LNCaP clone FGC (cell line): ENCODE measurements at regions not wholly inside any gene's neighbourhood (a gene's known extent, or its start where the extent isn't known, plus 50 kb on each side); places are given as distances from the start of the nearest gene placed in this dataset.
"Not testable (repeated sequence)": the region's sequence is repeated elsewhere in the genome, so short reads cannot be mapped to it uniquely, and the experiment has no call there.

Experiments used
- DNase-seq: peaks from one replicate; pipeline ENCODE4 v3.0.0-alpha.2; 2011; ENCODE audit warnings: low read depth
- H3K4me3 ChIP-seq: 2 replicates; pipeline ENCODE4 v1.5.1; 2011; ENCODE audit warnings: mild to moderate bottlenecking, low read depth, low read length, control low read depth
- TF ChIP-seq, protein P1 (sequence below): IDR thresholded peaks from 2 replicates; pipeline ENCODE4 v1.5.1; 2012; ENCODE audit warnings: mild to moderate bottlenecking; ENCODE audit not compliant: control insufficient read depth, insufficient read depth; ENCODE audit errors: extremely low read depth

- TF ChIP-seq, protein P1, sequence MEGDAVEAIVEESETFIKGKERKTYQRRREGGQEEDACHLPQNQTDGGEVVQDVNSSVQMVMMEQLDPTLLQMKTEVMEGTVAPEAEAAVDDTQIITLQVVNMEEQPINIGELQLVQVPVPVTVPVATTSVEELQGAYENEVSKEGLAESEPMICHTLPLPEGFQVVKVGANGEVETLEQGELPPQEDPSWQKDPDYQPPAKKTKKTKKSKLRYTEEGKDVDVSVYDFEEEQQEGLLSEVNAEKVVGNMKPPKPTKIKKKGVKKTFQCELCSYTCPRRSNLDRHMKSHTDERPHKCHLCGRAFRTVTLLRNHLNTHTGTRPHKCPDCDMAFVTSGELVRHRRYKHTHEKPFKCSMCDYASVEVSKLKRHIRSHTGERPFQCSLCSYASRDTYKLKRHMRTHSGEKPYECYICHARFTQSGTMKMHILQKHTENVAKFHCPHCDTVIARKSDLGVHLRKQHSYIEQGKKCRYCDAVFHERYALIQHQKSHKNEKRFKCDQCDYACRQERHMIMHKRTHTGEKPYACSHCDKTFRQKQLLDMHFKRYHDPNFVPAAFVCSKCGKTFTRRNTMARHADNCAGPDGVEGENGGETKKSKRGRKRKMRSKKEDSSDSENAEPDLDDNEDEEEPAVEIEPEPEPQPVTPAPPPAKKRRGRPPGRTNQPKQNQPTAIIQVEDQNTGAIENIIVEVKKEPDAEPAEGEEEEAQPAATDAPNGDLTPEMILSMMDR: no peak
- no peak overlapping the region for H3K4me3 ChIP-seq
- no peak for DNase-seq
These were observed 365.7 kb upstream of the KLF6 start for GRCh38 chr10:4150676-4151075.

DNA sequence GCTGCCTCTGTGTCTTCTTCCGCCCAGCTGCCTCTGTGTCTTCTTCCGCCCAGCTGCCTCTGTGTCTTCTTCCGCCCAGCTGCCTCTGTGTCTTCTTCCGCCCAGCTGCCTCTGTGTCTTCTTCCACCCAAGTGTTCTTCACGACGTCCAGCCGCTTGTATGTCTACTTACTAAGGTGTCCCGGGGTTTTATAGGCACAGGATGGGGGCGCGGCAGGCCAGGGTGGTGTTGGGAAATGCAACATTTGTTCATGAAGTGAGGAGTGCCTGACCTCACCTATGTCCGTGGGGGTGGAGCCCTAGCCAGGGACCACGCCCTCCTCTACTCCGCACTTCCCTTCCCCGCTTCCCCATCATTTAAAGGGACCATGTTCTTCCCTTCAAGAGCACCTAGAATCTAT, 364.5 kb upstream of the KLF6 start:
- H3K4me3 ChIP-seq, DNase-seq: not testable (repeated sequence)

DNA sequence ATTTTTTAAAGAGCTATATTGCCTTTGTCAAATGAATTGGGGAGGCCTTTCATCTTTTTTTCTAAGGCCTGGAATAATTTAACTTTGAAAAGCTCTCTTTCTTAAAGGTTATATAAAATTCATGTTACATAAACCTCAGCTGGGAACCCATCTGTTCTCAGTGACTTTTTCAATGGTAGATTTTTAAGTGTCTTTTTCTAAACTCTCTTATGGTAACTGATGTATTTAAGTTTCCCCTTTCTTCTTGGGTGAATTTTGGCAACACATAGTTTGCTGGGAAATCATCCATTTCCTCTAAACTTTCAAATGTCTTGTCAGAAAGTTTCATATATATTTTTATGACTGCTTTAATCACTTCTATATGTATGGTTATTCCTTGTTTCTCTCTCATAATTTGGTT, 362.2 kb upstream of the KLF6 start:
- DNase-seq: no peak
- TF ChIP-seq, protein P1: no peak
- no peak overlapping the region for H3K4me3 ChIP-seq

- DNase-seq: no peak
- TF ChIP-seq, protein P1: no peak
- H3K4me3 ChIP-seq: no peak overlapping the region
These were observed 359.8 kb upstream of the KLF6 start for GRCh38 chr10:4144817-4145216.

DNA sequence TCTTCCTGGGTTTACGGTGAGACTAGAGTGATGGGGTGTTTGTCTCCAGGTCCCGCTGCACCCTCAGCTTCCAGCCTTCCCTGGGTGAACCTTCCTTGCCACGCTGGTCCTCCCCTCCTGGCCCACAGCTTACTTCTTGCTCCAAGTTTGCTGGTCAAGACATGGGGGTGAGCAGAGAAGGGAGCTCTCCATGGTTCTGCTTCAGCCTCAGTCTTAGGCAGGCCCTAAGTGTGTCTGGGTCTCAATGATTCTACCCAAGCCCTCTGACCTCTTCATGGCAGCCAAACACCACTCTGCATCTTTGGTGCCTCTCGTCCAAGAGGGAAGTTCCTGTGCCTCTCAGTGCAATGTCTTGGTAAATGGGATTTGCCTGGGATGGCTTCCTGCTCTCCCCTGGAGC, 356.5 kb upstream of the KLF6 start:
- DNase-seq: peak; percentile 10
- TF ChIP-seq, protein P1: no peak
- H3K4me3 ChIP-seq: no peak overlapping the region

DNA sequence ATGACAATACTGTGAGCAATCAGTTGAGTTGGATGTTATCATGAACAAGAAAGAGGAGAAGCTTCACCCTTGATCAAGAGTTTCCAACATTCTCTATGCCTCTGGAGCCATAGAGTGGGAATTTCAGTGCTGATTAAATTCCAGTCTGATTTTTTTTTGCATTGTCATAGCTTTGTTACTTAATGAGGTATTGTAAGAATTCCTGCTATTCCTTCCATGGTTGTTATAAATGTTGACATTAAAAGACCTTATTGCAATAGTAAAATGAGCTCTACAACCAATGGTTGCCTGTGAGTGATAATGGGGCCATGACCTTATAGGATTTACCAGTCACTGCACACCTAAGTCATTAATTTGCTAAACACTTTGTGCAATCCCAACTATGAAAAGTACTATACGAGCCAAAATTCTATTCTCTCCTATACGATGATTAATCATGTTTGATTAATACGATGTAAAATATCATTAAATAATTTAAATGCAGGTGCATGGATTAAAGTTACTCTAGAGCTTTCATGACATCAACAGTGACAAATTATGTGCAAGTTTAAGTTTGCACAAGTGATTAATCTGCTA, 353.2 kb upstream of the KLF6 start:
- no peak overlapping the region for H3K4me3 ChIP-seq
- DNase-seq: no peak
- TF ChIP-seq, protein P1: no peak

- TF ChIP-seq, protein P1: no peak
- DNase-seq: no peak
- no peak overlapping the region for H3K4me3 ChIP-seq
These were observed 352.3 kb upstream of the KLF6 start for GRCh38 chr10:4137299-4137698.
